Fibroblast of skin of back (primary cell): ENCODE measurements at regions not wholly inside any gene's neighbourhood (a gene's known extent, or its start where the extent isn't known, plus 50 kb on each side); places are given as distances from the start of the nearest gene placed in this dataset.

Experiments
- DNase-seq: peaks from one replicate; pipeline ENCODE4 v3.0.0-alpha.2; 2013

DNA sequence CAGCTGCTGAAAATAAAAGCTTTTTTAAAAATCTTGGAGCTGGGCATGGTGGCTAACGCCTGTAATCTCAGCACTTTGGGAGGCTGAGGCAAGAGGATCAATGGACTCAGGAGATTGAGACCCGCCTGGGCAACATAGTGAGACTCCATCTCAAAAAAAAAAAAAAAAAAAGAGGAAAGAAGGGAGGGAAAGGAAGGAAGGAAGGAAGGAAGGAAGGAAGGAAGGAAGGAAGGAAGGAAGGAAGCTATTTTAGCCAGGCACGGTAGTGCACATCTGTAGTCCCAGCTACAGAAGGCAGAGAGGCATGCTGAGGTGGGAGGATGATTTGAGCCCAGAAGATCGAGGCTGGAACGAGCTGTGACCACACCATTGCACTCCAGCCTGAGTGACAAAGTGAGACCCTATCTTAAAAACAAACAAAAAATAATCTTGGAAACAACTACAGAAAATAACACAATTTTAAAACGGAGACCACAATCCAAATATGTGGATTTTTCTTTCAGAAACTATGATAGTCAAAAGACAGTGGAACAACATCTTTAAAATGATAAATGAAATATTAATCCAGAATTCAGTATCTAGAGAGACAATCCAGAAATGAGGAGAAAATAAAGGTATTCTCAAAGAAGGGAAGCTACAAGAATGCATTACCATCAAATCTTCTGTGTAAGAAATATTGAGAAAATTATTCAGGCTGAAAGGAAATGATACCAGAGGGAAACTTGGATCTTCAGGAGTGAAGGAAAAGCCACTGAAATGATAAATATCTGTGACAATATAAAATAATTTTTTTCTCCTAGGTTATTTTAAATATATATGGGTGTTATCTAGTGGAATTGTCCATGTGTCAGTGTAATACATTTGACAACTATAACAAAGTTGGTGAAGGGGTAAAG, 182.0 kb downstream of the GPX5 start:
- DNase-seq = no peak

DNA sequence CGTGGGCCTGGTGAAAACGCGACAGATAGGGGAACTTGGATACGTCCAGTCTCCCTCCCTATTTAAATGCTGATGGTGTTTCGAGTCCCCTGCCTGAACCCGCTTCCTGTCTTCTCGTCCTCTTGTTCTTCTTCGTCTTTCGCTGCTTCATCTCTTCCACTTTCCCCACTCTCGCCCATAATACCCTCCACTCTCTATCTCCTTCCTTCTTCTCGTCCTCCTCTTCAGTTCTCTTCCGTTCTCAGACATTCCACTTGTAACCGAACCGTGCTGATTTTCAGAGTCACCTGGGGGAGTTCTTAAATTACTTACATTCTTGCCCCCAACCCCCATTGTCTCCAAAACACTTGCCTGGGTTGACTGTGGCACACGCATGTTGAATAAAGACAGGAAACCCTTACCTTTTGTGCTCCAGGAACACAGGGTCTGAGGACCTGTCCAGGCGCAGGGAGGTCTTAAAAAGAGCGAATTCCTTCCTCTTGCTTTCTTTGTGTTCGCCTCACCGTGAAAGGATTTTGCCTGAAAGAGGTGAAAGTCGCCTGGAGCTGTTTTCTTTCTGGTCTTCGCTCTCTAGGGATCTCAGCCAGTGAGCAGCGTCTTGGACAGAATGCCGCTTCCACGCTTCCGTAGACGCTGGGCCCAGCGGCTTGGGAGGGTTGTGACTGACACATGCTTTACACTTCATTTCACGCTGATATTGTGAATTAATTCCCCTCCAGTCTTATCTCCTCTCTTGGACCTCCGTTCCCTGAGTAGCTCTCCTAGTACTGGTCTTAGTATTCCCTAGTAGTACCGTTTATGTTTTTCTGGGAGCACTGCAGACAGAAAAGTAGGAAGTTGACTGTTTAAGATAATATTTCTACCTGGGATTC, 184.0 kb downstream of the GPX5 start:
- DNase-seq = no peak

DNA sequence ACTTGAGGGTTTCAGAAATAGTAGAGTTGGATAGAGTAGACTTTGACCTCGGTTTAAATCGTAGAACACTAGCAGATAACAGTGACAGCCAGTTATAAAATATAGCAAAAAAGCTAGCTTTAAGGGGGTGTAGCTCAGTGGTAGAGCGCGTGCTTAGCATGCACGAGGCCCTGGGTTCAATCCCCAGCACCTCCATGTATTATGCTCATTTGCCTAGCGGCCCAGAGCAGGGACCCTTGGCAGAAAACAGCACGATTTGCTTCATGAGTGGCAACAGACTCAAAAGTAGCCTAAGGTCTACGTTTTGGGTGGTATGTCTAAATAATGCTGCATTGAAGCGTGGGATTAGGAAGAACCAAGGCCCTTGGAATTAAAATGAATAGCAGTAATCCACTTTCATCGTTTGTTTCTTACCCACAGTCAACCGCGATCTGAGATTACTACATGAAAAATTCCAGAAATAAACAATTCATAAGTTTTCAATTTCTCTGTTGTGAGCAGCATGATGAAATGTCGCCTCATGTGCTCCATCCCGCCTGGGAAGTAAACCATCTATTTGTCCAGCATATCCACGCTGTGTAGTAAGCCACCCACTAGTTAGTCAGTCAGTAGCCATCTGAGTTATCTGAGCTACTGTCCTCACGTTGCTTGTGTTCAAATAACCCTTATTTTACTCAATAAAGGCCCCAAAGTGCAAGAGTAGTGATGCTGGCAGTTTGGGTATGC, 184.9 kb downstream of the GPX5 start:
- peak; percentile 63 for DNase-seq

DNA sequence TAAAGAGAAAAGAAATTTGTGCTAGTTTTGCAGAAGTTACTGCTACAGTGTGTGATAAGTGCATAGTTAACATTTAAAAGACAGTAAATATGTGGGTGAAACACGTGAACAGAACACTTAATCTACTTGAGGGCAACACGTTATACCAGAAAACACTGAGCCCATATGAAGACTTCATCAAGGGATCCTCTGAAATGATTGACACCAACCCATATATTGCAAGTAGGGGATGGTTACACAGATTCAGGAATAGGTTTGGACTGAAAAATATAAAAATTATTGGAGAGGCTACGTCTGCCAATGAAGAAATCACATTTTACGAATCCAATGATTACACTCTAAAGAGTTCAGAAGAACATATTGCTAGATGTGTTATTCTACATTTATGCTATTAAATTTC, 185.6 kb downstream of the GPX5 start:
- DNase-seq = no peak

DNA sequence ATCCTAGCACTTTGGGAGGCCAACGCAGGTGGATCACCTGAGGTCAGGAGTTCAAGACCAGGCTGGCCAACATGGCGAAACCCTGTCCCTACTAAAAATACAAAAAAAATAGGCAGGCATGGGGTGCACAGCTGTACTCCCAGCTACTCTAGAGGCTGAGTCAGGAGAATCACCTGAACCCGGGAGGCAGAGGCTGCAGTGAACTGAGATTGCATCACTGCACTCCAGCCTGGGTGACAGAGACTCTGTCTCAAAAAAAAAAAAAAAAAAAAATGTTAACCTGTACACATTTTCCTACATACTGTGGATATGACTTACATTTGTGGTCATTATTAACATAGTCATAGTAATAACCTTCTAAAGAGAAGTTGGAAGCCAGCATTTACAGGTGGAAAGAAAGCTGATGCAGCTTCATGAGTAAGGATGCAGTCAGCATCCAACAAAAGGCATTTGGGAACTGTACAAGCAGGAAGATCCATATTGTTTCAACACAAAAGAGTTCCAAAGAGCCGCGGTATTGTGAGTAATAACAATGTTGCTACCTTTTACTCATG, 186.2 kb downstream of the GPX5 start:
- no peak for DNase-seq

DNA sequence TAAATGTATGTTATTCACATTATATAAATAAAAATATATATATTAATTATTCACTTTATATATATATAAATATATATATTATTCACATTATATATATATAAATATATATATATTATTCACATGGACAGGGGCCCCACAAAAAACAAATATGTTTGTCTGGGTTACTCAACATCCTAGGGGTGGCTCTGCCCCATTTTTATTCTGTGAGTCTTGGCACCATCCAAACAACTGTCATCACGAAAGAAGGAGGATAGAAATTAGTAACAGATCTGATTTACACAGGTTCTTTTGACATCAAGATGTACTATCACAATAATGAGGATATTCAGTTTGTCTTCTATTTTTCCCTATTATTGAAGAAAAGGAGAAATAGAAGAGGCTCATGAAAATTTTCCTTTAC, 187.3 kb downstream of the GPX5 start:
- DNase-seq = no peak

DNA sequence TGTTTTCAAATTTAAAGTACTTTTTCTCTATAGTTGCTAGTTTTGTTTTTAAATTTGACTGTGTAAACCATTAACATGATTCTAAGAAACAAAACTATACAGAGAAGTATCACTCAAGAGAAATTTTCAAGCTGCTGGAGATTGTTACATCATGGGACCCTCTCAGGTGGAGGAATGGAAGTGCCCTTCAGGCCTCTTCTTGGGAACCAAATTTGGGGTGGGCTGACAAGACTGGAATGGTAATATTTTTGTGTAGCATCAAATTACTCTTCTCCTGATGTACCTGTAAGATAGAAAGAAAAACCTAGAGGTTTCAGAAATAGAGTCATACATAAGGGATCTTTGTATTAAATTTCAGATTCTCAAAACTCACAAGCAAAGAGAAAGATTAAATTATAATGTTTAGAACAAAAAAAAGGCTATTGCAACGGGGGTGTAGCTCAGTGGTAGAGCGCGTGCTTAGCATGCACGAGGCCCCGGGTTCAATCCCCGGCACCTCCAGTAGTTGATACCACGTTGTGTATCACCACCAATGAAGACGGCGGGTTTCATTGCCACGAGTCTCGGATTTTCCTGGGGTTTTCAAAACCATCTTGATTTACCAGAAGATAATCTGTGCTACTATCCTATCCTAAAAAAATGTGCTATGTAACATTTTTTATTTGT, 193.7 kb downstream of the GPX5 start:
- no peak for DNase-seq

DNA sequence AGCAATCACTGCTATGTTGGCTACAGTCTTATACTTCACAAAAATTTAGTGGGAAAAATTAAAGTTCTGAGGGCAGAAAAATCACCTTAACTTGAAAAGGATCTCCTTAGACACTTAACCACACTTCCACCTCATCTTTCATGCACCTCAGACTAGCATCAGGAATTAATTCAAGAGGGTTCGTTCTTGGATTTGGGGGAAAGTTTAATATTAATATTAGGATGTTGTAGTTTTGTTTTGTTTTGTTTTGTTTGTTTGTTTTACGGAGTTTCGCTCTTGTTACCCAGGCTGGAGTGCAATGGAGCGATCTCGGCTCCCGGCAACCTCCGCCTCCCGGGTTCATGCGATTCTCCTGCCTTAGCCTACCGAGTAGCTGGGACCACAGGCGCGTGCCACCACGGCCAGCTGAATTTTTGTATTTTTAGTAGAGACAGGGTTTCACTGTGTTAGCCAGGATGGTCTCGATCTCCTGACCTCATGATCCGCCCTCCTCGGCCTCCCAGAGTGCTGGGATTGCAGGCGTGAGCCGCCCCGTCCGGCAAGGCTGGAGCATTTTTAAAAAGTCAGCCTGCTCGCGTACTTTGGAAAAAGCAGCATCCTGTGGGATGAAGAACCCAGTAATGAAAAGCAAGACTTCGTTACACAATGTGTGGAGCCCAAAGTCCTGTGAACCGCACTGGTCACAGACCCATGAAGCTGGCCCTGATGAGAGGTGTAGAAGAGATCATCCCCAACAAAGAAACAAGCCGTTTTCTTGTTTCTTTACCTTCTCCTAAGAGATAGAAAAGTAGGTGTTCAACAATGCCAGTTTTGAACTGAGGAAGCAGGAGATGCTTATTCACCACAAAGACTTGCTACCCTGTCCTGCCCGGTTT, 194.9 kb downstream of the GPX5 start:
- DNase-seq = no peak

DNA sequence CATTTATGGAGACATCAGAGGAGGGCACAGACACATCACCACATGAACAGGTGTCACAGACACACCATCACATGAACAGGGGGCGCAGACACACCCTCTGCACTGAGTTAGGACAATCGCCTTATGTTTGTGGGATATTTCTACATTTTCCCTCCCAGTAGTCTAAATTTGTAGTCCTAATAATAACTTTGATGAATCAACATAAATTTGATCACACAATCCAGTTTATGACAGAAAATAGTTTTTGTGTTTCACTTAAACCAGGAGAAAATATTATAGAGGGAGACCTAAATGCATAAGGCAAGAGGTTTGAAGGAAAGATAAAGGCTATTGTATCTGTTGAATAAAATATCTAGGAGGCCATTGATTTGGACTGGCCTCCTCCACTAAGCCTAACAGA, 195.7 kb downstream of the GPX5 start:
- no peak for DNase-seq

DNA sequence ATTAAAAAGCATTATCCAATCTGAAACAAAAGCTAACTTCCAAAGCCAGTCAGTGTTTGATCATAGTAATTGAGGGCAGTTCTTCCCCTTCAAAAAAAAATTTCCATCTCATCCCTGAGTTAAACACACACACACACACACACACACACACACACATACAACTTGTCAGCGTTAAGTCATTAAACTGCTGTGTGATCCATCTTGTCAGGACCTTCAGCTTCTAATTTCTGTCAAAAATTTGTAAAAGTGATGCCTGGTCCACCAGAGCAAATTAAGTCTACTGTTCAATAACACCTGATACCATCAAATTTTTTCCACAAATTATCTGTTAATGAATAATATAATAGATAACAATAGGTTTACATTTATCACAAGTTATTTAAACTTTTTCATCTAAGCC, 198.7 kb downstream of the GPX5 start:
- no peak for DNase-seq

DNA sequence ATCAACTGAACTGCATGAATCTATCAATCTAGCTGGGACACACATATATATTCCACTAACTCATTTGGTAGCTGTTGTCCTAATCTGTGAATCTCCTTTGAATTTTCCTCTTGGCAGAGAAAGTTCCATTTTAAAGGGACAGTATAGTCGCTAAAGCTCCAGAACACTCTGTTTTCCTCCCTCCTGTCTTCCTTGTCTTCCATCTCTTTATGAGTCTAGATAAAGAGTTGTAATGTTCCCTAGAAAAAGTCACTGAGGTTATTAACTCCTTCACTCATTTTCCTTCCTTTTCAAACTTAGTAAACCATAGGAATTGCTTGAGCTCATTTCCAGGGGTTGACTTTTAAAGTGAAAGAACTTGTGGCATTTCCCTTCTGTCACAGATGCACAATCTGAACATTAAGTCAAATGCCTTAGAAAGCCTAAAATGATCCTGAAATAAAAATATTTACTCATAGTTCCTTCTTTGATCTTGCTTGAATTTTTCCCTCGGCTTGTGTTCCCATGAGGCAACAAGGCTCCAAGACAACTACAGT, 198.4 kb downstream of the TRIM27 start:
- no peak for DNase-seq

DNA sequence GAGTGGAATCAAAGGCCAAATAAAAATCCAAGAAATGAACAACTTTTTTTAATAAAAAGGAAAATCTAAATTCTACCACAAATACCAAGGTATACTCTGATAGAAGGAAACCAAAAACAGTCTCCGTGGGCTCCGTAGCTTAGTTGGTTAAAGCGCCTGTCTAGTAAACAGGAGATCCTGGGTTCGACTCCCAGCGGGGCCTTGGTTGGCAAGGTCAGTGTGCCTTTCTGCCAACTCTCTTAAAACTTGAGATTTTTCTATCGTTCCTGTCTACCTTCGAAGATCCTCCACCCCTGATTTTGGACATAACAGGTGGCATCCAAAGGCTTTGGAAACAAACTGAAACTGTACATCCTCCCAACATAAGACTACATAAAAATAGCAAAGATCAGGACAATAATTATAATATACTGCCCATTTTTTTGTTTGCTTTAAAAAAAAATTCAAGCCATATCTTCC, 197.9 kb downstream of the TRIM27 start:
- no peak for DNase-seq

DNA sequence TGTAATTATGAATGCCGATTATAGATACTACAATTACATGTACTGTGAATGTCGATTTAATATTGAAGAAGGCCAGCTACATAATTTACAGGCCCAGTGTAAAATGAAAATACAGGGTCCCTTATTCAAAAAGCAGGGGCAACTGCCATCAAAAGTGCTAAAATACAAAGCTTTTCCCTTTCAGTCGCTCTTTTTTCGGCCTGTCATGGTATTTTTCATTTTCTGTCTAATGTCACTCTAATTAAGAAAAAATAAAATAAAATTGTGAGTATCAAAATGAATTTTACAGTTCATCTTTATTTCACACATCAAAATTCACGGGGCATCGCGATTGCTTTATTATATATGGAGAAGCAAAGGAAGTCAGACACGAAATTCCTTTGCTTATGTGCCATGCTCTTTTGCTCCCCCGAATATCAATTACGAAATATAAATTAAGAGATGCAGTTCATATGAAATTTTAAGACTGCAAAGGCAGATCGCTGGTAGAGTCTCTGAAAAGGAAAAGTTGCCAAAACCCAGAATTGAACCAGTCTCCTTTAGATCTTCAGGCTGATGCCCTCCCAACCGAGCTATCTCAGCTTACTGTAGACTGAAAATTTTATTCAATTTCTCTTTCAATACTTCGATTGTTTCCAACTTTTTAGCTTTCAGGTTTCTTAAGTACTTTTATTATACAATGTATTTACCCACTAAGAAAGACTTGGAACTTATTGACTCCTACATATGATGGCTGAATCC, 197.0 kb downstream of the TRIM27 start:
- DNase-seq = no peak

DNA sequence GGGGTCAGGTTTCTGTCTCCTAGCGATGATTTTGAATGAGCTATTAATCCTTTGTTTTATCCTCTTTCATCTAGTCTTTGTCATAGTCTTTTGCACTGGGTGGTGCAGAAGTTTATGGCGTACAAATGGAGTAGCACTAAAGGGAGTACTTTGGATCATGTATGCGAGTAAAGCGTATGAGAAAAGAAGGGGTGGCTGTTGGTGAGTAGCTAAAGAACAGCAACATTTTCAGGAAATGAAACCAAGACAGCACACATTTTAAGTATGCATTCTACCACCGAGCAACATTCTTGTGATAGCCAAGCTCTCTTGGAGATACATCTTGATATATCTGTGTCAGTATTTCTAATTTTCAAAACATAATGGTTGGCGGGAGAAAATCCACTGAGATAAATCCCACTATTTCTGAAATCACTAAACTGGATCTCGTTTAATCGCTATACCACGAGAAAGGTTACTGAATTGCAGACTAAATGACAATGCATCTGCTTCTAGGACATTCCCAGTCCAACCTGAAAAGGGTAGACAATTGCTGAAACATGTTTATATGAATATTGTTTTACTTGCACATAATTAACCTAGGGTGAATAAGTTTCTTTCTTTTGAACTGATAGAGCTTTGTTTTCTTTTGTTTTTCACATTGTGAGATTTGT, 196.1 kb downstream of the TRIM27 start:
- no peak for DNase-seq

DNA sequence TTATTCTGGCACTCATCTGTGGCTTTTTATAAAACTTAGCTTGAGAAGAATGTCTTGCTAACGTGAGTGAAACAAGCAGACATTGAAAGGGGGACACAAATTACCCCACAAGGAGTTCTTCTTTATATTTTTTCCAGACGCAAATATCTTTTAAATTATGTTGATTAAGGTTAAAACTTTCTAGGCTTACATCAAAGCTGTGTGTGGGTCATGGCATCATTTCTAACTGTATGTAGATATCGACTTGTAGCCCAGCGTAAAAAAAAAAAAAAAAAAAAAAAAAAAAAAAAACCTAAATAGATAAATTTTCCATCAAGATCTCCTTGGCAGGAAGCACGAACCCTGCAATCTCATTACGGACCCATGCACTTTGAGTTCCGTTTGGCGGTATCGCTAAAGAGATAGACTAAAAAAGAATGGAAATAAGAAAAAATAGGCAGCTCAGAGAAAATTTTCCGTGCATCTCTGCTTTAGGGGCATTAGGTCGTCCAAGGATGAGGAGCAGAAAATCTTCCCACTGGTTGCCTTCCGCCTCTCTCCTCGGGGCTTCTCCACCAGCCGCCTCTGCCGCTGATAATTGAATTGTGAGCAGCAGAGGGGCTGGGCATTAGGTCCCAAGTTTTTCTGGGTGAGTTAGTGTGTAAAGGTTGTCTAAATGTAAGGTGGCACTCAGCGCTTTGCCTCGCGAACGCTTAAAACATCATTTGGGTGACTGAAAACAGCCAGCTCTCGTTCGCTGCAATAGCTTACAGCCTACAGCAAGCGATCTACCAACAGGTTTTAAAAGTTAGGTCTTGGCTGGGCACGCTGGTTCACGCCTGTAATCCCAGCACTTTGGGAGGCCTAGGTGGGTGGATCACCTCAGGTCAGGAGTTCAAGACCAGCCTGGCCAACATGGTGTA, 194.0 kb downstream of the TRIM27 start:
- DNase-seq = no peak

DNA sequence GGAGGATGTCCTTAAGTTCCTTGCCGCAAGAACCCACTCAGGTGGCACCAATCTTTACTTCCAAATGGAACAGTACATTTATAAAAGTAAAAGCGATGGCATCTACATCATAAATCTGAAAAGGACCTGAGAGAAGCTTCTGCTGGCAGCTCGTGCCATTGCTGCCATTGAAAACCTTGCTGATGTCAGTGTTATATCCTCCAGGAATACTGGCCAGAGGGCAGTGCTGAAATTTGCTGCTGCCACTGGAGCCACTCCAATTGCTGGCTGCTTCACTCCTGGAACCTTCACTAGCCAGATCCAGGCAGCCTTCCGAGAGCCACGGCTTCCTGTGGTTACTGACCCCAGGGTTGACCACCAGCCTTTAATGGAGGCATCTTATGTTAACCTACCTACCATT, 191.7 kb downstream of the TRIM27 start:
- DNase-seq = no peak

DNA sequence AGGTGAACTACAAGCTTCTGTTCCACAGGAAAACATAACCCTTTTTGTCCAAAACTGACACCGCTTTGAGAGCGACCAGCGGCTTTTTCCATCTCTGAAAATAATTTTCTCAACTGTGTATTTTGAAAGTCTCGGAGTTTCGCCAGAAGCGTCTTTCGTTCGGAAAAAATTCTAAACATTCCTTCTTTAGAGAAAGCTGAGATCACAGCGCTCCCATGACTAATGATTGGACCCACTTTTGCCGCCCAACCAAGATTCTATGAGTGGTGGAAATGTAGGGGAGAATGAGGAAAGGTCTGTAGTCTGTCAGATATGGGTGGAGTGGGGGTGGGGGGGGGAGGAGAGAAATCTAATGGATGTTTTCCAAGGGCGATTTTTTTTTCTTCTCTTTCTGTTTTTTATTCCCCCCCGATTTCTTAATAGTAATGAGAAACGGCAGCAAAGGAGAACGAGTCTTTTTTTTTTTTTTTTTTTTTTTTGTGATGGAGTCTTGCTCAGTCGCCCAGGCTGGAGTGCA, 189.3 kb downstream of the TRIM27 start:
- no peak for DNase-seq

DNA sequence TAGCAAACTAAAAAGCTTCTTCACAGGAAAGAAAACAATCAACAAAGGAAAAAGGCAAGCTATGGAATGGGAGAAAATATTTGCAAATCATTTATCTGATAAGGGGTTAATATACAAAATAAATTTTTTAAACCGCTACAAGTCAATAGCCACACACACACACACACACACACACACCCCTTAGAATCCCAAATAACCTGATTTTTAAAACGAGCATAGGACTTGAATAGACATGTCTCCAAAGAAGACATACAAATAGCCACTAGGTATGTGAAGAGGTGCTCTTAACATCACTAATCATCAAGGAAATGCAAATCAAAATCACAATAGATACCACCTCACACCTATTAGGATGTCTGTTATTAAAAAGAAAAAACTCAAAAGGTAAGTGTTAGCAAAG, 187.7 kb downstream of the TRIM27 start:
- no peak for DNase-seq
